ENCODE measurements at regions not wholly inside any gene's neighbourhood (a gene's known extent, or its start where the extent isn't known, plus 50 kb on each side); places are given as distances from the start of the nearest gene placed in this dataset.

DNA sequence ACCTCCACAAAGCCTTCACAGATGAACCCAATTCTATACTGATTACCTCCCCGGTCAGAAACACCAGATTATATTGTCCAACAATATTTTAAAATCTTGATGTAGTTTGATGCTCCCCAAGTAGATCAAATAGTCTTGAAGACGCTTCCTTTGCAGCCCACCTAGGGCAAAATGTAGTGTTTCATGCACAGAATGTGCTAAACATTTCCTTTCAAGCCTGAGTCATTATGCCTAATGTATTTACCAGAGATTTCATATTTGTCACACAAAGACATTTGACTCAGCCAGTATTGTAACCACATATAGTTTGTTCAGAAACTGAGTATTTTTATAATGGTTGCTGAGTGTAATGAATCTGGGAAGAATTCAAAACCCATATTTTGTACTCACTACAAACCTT lies 1396.8 kb downstream of the LRRC4C start:
- DNase-seq (ENCODE audit: insufficient read length, low spot score), result no peak
- FAIRE-seq, result no peak
- TF ChIP-seq, protein P1, sequence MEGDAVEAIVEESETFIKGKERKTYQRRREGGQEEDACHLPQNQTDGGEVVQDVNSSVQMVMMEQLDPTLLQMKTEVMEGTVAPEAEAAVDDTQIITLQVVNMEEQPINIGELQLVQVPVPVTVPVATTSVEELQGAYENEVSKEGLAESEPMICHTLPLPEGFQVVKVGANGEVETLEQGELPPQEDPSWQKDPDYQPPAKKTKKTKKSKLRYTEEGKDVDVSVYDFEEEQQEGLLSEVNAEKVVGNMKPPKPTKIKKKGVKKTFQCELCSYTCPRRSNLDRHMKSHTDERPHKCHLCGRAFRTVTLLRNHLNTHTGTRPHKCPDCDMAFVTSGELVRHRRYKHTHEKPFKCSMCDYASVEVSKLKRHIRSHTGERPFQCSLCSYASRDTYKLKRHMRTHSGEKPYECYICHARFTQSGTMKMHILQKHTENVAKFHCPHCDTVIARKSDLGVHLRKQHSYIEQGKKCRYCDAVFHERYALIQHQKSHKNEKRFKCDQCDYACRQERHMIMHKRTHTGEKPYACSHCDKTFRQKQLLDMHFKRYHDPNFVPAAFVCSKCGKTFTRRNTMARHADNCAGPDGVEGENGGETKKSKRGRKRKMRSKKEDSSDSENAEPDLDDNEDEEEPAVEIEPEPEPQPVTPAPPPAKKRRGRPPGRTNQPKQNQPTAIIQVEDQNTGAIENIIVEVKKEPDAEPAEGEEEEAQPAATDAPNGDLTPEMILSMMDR (IDR thresholded peaks at IDR 0.05; ENCODE audit: insufficient read depth, missing control alignments), result no peak

DNA sequence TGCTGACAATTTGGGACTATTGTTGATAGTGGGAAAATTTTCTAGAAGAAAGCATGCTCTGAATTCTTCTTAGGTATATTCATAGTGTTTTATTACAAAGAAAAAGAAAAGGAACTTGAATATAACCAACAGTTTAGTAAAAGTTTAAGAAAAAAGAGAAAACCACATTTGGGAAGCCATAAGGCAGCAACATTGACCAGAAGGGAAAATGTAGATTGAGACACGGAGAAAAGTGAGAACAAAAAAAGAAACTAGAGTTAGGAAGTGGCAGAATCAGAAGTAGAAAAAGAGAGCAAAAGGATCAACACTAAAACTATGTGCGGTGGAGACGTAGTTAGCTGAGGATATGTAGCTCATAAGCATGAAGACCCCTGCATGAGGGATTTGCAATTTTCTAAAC lies 1398.2 kb downstream of the LRRC4C start:
- TF ChIP-seq, protein P1 (IDR thresholded peaks at IDR 0.05; ENCODE audit: insufficient read depth, missing control alignments), result no peak
- no peak for DNase-seq (ENCODE audit: insufficient read length, low spot score)
- FAIRE-seq, result no peak

DNA sequence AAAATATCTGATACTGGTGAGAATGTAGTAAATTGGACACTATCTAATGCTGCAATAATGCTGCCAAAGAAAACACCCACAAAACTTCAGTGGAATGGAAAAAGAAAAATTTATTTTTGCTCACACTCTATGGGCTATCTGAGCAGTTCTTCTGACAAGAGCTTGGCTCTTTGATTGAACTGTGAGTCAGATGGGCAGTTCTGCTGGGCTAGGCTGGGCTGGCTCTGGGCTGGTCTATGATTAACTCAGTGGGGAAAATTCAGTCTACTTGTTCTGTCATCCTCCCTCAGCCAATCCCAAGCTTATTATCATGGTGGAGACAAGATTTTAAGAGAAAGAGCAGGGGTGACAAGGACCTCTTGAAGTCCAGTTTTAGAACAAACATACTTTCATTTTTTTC lies 1404.8 kb downstream of the LRRC4C start:
- TF ChIP-seq, protein P1 (IDR thresholded peaks at IDR 0.05; ENCODE audit: insufficient read depth, missing control alignments), result no peak
- DNase-seq (ENCODE audit: insufficient read length, low spot score) (no peak), FAIRE-seq (no peak)

DNA sequence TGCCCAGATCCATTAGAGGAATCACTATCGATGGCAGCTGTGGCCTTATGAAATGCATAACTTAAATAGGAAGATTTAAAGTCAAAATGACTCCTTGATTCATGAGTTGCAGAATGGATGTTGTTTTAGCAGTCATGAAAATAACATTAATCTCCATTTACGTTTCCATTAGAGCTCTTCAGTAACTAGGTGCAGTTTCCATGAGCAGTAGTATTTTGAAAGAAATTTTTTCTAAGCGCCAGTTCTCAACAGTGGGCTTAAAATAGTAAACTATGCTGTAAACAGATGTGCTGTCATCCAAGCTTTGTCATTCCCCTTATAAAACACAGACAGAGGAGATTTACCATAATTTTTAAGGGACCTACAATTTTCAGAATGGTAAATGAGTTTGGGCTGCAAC lies 1414.1 kb downstream of the LRRC4C start:
- FAIRE-seq (no peak), DNase-seq (ENCODE audit: insufficient read length, low spot score) (no peak)
- TF ChIP-seq, protein P1 (IDR thresholded peaks at IDR 0.05; ENCODE audit: insufficient read depth, missing control alignments), result no peak

DNA sequence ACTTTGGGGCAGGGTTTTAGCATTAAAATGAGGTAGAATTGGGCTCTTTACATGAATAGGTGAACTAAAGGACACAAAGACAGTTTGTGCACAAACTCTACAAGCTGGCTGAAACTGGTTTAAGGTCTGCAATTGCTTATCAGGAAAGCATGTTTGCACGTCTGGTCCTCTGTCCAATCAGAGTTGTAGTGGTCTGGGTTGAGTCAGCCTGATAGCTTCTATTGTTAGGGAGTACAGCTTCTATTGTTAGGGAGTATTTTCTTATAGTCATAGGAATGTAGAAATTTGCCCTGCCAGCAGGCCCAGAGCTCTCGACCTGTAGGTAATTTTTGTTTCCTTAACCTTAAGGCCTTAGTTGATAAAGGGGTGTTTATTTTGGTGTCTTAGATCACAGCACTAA lies 1422.4 kb downstream of the LRRC4C start:
- TF ChIP-seq, protein P1 (IDR thresholded peaks at IDR 0.05; ENCODE audit: insufficient read depth, missing control alignments), result no peak
- DNase-seq (ENCODE audit: insufficient read length, low spot score) (no peak), FAIRE-seq (no peak)

DNA sequence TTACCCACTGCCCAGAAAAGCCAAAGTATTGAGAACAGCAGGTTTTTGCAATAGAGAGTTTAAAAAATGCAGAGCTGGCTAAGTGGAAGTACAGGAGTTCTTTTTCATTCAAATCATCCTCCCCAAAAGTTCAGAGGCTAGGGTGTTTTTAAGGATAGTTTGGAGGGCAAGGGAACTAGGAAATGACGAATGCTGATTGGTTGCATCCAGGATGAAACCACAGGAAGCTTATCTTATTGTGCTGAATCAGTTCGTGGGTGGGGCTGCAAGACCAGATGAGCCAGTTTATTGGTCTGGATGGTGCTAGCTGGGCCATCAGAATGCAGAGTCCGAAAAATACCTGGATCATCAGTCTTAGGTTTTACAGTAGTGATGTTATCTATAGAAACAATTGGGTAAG lies 1427.1 kb downstream of the LRRC4C start:
- FAIRE-seq (no peak), DNase-seq (ENCODE audit: insufficient read length, low spot score) (no peak)
- TF ChIP-seq, protein P1 (IDR thresholded peaks at IDR 0.05; ENCODE audit: insufficient read depth, missing control alignments), result no peak

DNA sequence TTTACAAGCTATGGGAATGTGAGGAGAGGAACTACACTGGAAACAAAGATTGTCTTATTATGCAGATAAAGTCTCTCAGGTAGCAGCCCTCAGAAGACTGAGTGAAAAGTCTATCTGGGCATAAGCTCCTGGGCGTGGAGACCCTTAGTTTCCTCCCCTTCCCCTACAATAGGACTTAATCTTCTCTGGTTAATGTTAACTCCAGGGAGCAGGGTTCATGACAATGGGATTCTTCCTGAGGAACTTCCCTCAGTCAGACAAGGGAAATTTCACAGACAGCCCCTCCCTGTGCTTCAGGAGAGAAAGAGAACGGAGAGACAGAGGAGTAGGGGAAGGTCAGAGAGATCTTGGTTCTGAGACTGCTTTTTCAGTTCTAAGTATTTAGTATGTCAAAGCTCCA lies 1428.6 kb downstream of the LRRC4C start:
- TF ChIP-seq, protein P1 (IDR thresholded peaks at IDR 0.05; ENCODE audit: insufficient read depth, missing control alignments), result no peak
- DNase-seq (ENCODE audit: insufficient read length, low spot score) (no peak), FAIRE-seq (no peak)

All from D721Med (cell line).